DMS153 treated with DMSO at 0.1 percent for 48 hours (cell line): ENCODE measurements at regions not wholly inside any gene's neighbourhood (a gene's known extent, or its start where the extent isn't known, plus 50 kb on each side); places are given as distances from the start of the nearest gene placed in this dataset.

Source experiments
- DNase-seq: peaks from one replicate; lab custom pipeline; 2025; ENCODE audit not compliant: unreplicated experiment; lab: John Stamatoyannopoulos, UW

DNA sequence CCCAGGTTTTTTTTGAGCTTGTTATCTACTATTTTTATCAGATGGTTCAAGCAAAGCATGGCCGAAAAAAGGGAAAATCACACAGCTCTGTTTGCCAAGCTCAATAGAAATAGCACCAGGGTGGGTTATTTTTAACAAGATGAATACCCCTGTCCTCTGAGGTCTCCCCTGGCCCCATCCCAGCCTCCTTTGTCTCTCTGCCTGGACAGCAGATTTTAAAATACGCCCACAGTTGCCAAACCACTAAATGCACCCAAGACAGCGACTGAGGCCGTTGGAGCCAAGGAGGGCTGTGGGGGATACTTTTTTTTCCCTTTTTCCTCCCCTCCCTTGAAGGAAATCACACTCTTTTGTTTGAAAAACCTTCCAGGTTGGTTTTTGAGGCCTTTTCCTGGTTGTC is 106.6 kb downstream of the VEGFA start:
- no peak for DNase-seq

- no peak for DNase-seq
Measured at GRCh38 chr6:43875849-43876572, 106.0 kb downstream of the VEGFA start.

DNA sequence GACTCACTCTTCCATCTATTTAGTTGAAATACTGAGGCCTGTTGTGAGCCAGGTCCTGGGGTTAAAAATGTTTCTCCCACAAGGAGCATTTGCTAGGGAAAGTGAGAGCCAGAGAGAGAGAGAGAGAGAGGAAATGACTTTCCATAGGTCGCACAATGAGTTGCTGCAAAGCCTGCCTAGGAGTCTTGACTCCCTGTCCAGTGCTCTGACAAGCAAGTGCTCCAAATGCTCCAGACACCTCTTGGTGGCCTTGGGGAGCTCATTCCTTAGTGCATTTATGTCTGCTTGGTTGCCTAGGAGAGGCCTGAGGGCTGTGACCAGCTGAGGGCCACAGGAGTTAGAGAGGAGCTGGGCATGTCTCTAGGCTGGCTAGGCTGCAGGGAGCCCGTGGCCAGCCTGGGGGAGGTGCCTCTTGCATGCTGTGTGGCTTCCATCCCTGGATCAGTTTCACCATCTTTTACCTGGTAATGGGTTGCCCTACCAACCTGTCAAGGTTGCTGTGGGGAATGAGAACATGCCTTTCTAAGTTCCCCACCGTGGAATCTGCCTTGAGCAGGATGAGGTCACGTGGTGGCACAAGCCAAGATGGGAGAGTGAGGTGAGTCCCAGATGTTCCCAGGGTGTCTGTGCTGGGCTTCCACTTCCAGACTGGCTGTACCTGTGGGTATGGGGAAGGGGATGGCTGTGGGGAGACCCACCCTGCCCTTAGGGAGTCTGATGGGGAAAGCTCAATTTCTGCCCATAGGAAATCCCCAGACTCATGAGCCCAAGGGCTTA is 105.0 kb downstream of the VEGFA start:
- no peak for DNase-seq

DNA sequence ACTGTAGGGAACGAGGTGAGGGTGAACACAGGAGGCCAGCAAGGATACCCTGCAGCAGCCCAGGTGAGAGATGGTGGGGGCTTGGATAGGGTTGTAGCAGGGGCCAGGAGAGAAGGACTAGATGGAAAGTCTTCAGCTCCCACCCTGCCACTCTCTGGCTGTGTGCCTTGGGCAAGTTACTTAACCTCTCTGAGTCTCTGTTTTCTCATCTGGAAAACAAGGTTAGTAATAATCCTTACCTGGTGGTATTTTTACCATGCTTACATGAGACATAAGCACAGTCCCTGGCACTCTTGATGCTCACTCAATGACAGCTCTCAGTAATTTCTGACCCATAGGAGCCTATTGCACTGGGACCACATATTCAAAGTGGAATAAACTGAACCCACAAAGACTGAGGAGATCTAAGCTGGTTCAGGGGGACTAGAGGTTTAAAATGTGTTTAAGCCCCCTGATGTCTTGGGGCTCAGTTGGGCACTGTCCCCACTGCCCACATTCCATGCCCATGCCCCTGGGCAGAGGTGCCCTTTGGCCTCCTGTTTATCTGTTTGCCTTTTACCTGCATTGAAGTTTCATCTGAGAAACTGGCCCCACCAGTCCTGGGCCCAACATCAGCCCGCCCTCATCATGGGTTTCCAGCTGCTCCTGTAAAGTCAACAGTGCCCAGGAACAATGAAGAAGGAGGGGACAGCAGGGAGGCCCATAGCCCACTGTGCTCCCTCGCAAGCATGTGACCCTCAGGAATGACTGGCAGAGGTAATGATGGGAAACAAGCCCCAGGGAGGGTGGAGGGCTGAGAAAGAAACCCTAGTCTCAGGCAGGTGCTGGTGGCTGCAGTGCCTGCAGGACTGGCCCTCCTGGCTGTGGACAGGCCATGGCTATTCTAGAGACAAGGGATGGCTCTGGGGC is 104.0 kb downstream of the VEGFA start:
- DNase-seq = peak; percentile 25

DNA sequence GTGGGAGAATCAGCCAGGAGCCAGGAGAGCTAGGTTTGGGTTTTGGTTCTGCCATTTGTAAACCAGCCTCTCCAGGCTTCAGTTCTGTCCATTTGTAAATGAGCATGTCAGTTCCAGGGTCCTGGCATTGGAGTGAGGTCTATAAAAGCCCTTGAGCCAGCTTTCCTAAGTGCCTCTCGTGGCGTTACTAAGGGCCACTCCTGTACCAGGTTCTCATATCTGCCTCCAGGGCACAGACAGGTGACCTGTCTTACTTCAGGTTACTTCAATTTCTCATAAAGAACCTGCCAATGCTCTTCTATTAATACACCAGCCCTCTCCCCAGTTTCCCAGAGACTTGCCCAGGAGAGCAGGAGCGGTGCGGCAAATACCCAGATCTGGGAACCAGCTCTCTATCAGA is 101.9 kb downstream of the VEGFA start:
- DNase-seq = no peak

- DNase-seq = no peak
Measured at GRCh38 chr6:43871284-43871683, 101.3 kb downstream of the VEGFA start.

DNA sequence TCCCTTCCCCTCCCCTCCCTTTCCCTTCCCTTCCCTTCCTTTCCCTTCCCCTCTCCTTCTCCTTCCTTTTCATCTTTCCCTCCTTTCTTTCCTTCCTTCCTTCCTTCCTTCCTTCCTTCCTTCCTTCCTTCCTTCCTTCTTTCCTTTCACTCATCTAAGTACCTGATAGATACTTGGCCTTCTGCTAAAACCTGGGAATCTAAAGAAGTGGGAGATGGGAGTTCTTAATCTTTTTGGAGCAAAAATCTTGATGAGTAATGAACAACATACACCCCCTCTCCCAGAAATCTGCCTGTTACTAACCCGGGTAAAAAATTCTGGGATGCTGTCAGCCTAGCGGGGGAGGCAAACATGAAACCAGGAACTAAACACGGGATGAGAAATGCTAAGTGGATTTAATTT is 100.7 kb downstream of the VEGFA start:
- no peak for DNase-seq

DNA sequence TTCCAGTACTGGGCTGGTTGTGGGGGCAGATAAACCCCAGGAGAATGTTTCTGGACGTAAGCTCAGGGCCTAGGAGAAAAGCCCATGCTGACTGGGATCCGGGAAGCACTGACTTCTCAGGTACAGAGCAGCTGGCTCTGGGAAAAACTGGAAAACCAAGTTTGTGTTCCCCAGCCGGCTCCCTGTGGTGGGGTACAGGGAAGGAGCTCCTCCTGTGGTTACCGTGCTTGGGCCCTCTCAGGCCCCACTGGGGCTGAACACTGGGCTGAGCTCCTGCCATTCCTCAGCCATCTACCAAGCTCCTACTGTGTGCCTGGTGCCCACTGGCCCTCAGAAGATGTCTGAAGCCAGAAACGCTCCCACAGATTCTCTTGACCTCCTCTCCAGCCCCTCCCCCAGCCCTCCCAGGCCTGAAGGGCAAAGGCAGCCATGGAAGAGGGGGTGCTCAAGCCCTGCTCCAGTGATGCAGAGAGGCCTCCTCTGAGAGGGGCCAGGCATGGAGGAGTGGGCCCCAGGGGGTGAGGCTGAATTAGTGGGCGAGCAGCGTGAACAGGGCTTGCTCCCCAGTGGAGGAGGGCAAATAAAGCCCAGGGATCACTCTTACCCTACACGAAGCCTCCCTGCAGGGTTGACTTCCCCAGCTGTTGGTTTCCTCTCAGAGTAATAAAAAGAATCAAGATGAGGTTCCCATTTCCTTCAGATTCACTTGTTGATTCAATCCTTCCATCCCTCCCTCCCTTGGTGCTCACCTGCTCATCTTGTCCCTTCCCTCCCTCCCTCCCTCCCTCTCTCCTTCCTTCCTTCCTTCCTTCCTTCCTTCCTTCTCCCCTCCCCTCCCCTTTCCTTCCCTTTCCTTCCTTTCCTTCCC is 100.0 kb downstream of the VEGFA start:
- DNase-seq = no peak

DNA sequence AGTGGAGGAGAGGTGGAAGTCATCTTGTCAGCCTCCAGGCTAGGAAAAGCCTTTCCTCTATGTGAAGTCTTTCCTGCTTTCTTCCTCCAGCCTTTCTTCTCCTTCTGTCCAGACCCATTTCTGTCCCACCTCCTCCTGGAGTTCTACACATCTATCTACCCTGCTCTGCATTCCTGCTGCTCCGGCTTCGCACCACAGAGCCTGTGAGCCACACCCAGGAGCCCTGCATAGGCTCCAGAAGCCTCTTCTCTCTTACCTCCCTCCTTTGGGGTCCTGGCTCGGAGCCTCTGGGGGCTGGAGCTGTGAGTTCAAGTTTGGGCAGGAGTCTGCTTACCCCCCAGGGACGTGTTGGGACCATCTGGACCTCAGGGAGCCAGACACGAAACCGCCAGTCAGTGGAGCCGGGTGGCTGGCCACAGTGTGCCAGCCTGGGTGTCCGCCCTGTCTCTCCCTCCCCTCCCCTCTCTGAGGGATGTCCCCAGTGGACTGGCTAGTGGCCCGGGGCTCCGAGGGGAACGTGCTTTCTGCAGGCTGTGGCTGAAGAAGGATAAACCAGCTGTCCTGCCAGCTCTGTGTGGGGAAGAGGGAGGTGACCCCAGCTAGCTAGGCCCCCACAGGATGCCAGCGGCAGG is 99.2 kb downstream of the VEGFA start:
- no peak for DNase-seq

DNA sequence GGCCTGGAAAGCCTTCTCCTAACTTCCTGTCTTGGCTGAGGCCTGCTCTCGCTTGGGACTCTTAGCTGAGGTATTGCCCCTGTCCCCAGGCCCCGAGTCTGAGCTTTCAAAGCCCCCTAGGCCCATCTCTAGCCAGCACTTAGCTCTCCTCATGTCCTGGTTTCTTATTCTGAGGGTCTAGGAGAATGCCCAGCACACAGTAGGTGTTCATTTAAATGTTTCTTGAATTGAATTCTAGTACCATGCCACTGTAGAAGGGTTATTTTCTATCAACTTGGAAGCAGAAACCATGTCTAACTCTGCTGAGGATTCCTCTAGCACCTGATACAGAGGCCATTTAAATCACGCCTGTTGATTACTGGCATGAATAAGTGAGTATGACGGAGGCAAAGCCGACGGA is 98.5 kb downstream of the VEGFA start:
- DNase-seq = no peak

GRCh38 chr6:43867996-43868395 is 98.0 kb downstream of the VEGFA start:
- DNase-seq = no peak

DNA sequence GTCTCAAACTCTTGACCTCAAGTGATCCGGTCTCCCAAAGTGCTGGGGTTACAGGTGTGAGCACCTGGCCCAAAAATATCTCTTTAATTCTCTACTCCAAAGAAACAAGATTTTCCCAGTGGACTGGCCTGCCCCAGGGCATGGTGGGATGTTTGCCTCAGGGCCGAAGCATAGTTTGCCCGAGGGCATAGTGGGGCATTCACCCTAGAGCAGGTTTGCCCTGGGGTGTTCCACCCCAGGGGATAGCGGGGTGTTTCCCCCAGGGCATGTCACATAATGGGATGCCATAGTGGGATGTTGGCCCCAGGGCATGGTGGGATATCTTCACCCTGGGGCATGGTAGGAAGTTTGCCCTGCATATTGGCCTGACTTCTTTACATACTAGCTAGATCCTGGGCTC is 97.2 kb downstream of the VEGFA start:
- no peak for DNase-seq

DNA sequence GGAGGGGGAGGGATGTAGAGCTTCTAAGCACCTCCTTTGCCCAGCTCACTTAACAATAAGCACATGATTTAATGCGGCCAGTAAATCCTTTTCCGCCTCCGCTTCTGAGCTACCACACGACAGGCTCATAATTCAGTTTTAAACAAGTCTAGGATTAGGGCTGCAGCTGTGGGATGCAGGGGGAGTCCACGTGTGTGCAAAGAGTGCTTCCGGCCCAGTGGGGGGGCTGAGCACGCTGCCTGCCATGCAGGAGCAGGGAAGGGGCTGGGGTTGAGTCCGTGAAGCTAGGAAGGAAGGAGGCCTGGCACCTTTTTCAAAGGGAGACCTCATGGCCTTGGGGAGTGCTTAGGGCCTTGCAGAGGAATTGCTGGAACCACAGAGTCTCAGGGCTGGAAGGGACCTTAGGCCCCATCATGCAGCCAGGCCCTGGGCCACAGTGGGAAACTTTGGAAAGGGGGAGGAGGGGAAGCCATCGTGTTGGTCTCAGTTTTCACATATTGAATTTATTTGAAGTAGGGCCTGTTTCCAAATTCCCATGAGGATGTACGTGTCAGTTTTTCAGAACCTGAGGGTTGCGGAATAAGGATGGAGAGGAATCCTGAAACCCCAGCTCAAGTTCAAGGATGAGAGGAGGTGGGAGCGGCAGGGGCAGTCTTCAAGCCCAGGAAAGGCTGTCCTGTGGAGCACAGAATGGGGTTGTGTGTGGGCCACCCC is 96.1 kb downstream of the VEGFA start:
- DNase-seq = no peak

DNA sequence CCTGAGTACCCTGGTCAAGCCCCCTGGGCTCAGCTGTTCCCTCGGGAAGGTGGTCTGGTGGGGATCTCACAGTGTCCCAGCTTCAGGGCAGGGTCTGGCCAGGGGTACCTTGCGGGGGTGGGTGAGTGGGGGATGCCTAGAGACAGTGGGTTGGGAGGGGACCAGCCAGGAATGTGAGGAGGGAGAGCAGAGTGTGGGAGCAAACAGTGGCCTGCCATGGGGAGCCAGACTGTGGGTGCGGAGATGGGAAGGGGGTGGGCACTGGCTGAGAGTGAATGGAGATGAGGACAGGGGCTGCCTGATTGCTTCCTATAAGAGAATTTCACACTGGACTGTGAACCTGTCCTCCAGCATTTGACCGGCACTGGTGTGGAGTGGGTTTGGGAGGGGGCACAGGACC is 95.1 kb downstream of the VEGFA start:
- no peak for DNase-seq

- no peak for DNase-seq
Measured at GRCh38 chr6:43862925-43863324, 92.9 kb downstream of the VEGFA start.

GRCh38 chr6:43861212-43861894 is 91.3 kb downstream of the VEGFA start:
- no peak for DNase-seq

GRCh38 chr6:43860285-43860684 is 90.3 kb downstream of the VEGFA start:
- DNase-seq = no peak

GRCh38 chr6:43859213-43859612 is 89.2 kb downstream of the VEGFA start:
- DNase-seq = no peak
